ENCODE measurements at regions not wholly inside any gene's neighbourhood (a gene's known extent, or its start where the extent isn't known, plus 50 kb on each side); places are given as distances from the start of the nearest gene placed in this dataset.

DNA sequence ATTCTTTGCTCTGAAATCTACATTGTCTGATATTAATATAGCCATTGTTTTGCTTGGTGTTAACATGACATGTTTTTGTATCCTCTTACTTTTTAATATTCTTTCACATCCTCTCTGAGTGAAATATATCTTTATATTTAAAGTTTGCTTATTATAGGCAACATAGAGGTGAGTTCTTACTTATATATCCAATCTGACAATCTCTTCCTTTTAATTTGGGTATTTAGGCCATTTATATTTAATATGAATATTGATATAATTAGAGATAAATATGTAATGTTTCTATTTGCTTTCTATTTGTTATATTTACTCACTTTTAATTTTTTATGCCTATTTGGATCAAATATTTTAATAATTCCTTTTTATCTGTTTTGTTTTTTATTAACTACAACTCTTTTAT is 554.1 kb upstream of the SALL1 start:
- no peak for DNase-seq (ENCODE audit: low read depth)
- no peak overlapping the region for H3K4me3 ChIP-seq (replicated peaks; ENCODE audit: low read depth, low read length)
- TF ChIP-seq, protein P1, sequence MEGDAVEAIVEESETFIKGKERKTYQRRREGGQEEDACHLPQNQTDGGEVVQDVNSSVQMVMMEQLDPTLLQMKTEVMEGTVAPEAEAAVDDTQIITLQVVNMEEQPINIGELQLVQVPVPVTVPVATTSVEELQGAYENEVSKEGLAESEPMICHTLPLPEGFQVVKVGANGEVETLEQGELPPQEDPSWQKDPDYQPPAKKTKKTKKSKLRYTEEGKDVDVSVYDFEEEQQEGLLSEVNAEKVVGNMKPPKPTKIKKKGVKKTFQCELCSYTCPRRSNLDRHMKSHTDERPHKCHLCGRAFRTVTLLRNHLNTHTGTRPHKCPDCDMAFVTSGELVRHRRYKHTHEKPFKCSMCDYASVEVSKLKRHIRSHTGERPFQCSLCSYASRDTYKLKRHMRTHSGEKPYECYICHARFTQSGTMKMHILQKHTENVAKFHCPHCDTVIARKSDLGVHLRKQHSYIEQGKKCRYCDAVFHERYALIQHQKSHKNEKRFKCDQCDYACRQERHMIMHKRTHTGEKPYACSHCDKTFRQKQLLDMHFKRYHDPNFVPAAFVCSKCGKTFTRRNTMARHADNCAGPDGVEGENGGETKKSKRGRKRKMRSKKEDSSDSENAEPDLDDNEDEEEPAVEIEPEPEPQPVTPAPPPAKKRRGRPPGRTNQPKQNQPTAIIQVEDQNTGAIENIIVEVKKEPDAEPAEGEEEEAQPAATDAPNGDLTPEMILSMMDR (IDR thresholded peaks at IDR 0.05; ENCODE audit: low read length, missing control alignments), result no peak

DNA sequence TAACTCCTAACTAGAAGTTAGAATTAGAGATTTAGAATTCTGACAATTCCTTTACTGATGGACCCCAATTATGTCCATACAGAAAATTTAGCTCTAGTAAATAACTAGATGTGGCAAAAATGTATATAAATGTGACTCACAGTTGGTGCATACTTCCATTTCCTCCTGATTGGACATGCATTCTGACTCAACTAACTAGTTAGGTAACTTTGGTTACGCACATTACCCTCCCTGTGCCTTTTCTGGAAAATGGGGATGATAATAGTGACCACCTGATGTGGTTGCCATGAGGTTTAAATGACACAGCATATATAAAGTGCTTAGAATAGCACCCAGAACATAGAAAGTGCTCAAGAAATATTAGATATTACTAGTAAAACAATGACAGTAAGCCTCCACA is 550.0 kb upstream of the SALL1 start:
- no peak overlapping the region for H3K4me3 ChIP-seq (replicated peaks; ENCODE audit: low read depth, low read length)
- TF ChIP-seq, protein P1 (IDR thresholded peaks at IDR 0.05; ENCODE audit: low read length, missing control alignments), result no peak
- DNase-seq (ENCODE audit: low read depth), result no peak

DNA sequence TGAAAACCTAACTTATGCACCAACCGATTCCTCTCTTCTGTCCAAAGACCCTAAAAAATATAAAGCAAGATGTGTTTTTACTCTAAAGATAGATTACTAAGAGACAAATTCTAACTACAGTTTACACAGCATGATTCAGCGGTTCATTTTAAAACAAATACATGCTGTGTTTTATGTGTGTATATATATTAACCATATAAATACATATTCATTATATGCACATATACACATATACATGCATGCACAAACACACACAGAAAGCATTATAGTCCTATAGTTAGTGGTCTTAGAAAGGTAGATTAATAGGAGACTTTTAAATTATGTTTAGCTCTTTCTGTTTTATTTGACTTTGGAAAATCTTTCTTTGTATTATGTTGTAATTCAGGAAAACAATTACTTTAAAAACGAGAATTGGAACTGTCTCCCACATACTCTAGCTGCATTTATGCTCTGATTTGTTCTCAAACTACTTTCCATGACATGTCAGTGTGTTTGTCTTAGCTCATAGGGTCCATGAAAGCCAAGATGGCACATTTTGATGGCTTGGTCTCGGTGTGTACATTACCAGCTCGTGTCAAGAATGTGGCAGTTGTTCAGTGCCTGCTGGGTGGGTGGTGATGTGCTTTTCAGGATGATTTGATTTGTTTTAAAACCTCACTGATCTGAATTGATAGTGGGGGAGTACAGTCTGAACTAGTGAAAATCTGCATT is 548.8 kb upstream of the SALL1 start:
- no peak for DNase-seq (ENCODE audit: low read depth)
- no peak overlapping the region for H3K4me3 ChIP-seq (replicated peaks; ENCODE audit: low read depth, low read length)
- TF ChIP-seq, protein P1 (IDR thresholded peaks at IDR 0.05; ENCODE audit: low read length, missing control alignments), result no peak

DNA sequence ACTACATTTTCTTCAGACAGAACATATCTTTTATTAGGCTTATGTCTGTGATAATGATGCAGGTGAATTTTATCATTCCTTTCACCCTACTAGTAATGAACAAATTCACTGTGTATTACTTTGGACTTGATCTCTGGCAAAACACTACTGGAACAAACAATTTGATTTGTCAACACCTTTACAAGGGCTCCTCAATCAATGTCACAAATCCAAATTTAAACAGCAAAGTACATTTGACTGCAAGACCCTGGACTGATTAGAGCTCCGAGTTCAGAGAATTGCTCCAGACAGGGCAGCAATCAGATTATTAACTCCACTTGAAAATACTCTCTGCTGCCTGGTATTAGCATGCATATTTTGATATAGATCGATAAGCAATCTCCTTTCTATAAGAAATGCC is 547.6 kb upstream of the SALL1 start:
- TF ChIP-seq, protein P1 (IDR thresholded peaks at IDR 0.05; ENCODE audit: low read length, missing control alignments), result no peak
- H3K4me3 ChIP-seq (replicated peaks; ENCODE audit: low read depth, low read length), result no peak overlapping the region
- DNase-seq (ENCODE audit: low read depth), result no peak

DNA sequence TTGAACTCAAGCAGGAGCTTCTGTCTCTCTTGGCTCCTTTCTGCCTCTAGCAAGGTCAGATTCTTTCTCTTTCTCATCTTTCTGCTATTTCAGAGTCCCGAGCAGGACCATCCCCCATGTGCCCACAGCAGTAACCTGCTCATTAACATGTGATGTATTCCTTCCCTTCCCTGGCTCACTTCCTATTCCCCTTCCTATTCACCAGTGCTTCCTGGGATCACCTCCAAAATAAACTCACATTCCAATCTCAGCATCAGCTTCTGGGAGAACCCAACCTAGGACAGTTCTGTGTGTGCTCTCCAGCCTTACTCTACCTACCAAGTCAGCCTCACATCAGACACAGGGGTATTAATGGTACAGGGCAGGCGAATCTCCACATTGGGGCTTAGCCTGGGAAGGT is 546.4 kb upstream of the SALL1 start:
- no peak for DNase-seq (ENCODE audit: low read depth)
- TF ChIP-seq, protein P1 (IDR thresholded peaks at IDR 0.05; ENCODE audit: low read length, missing control alignments), result no peak
- H3K4me3 ChIP-seq (replicated peaks; ENCODE audit: low read depth, low read length), result no peak overlapping the region

DNA sequence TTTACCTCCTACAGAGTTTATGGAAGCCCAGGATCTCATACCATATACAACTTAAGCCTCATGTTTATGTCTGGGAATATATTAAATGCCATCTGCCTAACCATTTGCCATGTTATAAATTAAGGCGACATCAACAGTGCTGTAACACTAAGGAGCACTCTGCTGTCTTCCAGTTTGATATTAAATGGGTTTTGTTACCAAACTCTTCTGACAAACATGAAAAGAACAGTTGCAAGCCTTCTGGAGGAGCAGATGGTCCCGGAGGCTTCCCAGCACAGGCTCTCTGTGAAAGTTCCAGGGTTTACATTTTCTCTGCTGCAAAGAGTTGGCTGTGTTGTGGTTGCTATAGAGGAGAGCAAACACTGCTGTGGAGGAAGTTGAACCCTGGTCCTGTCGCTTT is 545.3 kb upstream of the SALL1 start:
- TF ChIP-seq, protein P1 (IDR thresholded peaks at IDR 0.05; ENCODE audit: low read length, missing control alignments), result no peak
- no peak overlapping the region for H3K4me3 ChIP-seq (replicated peaks; ENCODE audit: low read depth, low read length)
- no peak for DNase-seq (ENCODE audit: low read depth)

DNA sequence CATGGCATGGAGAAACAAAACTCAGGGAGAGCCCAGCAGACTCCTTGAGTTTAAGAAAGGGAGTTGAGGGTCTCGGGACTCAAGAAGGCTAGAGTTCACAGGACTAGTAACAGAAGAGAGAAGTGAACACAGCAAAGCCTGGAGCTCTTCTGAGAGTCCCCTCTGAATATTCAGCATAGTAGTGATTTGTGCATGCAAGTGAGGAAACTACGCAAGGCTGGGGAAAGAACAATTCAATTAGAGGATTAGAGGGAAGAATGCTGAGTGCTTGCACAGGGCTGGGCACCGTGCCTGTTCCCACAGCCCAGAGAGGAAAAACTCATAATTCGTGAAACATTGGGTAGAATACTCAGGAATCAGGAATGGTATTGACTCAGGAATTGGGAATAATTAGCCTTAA is 540.0 kb upstream of the SALL1 start:
- DNase-seq (ENCODE audit: low read depth), result no peak
- no peak overlapping the region for H3K4me3 ChIP-seq (replicated peaks; ENCODE audit: low read depth, low read length)
- TF ChIP-seq, protein P1 (IDR thresholded peaks at IDR 0.05; ENCODE audit: low read length, missing control alignments), result no peak

Data from fibroblast of pulmonary artery (primary cell).